ENCODE measurements at regions not wholly inside any gene's neighbourhood (a gene's known extent, or its start where the extent isn't known, plus 50 kb on each side); places are given as distances from the start of the nearest gene placed in this dataset.

DNA sequence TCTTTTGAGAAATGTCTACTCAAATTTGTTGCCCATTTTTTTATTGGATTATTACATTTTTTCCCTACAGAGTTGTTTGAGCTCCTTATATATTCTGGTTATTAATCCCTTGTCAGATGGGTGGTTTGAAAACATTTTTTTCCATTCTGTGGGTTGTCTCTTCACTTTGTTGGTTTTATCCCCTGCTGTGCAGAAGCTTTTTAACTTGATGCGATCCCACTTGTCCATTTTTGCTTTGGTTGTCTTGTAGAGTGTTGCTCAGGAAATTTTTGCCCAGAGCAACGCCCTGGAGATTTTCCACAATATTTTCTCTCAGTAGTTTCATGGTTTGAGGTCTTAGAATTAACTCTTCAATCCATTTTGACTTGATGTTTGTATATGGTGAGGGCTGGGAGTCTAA lies 592.8 kb upstream of the GOT2 start:
- Histone ChIP-seq H3K4me3 (ENCODE audit: low read length) (no peak overlapping the region), H3K27me3 (ENCODE audit: control insufficient read depth, insufficient read depth, low read length) (no peaks in the 10 kb centered on the region), H3K9ac (ENCODE audit: low read length) (no peak overlapping the region), H3K36me3 (ENCODE audit: control insufficient read depth, insufficient read depth, low read length) (no peaks in the 10 kb centered on the region), H3K4me1 (ENCODE audit: control insufficient read depth, insufficient read depth, low read length) (no peaks in the 10 kb centered on the region), H3K27ac (ENCODE audit: low read depth, low read length) (no peak overlapping the region)

DNA sequence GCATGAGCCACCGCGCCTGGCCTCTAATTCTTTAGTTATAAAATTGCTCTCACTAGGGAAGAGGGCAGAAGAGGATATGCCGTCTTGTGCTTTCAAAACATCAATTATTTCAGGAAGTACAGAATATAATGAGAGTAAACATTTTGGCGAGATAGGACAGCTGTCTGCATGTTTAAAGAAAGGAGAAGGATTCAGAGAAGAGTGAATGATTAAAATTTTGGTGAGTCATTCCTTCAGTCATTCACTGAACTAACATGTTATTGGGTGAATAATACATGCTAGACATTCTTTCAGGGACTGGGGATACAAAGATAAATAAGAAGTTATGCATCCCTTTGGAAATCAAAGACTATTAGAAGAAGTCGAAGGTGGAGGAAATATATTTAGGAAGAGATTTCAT lies 590.3 kb upstream of the GOT2 start:
- Histone ChIP-seq H3K27ac (ENCODE audit: low read depth, low read length) (no peak overlapping the region), H3K27me3 (ENCODE audit: control insufficient read depth, insufficient read depth, low read length) (no peaks in the 10 kb centered on the region), H3K36me3 (ENCODE audit: control insufficient read depth, insufficient read depth, low read length) (no peaks in the 10 kb centered on the region), H3K9ac (ENCODE audit: low read length) (no peak overlapping the region), H3K4me1 (ENCODE audit: control insufficient read depth, insufficient read depth, low read length) (no peaks in the 10 kb centered on the region), H3K4me3 (ENCODE audit: low read length) (no peak overlapping the region)

DNA sequence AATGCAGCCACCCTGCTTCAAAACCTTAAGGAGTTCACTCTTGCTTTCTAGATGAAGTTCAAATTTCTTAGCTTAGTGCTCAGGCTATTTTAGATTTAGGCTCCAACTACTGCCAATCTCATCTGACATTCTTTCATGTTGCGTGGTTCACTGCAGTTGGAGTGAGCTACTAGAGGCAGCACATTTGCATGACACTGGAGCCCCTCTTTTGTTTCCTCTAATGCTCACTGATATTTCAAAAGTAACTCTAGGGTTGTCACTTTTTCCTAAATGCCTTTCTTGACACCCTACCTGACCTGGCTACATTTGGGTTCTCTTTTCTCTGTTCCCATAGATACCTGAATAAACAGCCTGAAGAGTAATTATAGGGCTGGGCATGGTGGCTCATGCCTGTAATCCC lies 586.5 kb upstream of the GOT2 start:
- H3K27ac ChIP-seq (ENCODE audit: low read depth, low read length): no peak overlapping the region
- no peaks in the 10 kb centered on the region for H3K4me1 ChIP-seq (ENCODE audit: control insufficient read depth, insufficient read depth, low read length)
- H3K9ac ChIP-seq (ENCODE audit: low read length): no peak overlapping the region
- H3K36me3 ChIP-seq (ENCODE audit: control insufficient read depth, insufficient read depth, low read length): no peaks in the 10 kb centered on the region
- H3K27me3 ChIP-seq (ENCODE audit: control insufficient read depth, insufficient read depth, low read length): no peaks in the 10 kb centered on the region
- H3K4me3 ChIP-seq (ENCODE audit: low read length): no peak overlapping the region

DNA sequence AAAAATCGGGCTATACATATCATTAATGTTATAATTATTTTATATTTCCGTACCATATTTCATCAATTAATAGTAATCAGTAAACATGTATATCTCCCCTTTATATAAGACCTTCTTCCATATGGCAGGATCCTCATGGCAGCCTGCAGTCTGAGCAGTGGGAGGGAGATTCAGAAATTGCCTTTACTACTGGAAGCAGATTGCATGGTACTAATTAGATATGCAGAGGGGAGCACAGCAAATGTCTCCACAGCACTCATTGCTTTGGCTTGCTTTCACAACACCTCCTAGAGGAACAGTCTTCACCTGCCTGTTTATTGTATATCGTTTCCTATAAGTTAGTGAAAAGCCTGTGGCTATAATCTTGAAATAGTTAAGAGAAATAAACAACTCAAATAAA lies 585.8 kb upstream of the GOT2 start:
- H3K36me3 ChIP-seq (ENCODE audit: control insufficient read depth, insufficient read depth, low read length): no peaks in the 10 kb centered on the region
- no peaks in the 10 kb centered on the region for H3K4me1 ChIP-seq (ENCODE audit: control insufficient read depth, insufficient read depth, low read length)
- no peaks in the 10 kb centered on the region for H3K27me3 ChIP-seq (ENCODE audit: control insufficient read depth, insufficient read depth, low read length)
- H3K27ac ChIP-seq (ENCODE audit: low read depth, low read length): no peak overlapping the region
- H3K4me3 ChIP-seq (ENCODE audit: low read length): no peak overlapping the region
- H3K9ac ChIP-seq (ENCODE audit: low read length): no peak overlapping the region

DNA sequence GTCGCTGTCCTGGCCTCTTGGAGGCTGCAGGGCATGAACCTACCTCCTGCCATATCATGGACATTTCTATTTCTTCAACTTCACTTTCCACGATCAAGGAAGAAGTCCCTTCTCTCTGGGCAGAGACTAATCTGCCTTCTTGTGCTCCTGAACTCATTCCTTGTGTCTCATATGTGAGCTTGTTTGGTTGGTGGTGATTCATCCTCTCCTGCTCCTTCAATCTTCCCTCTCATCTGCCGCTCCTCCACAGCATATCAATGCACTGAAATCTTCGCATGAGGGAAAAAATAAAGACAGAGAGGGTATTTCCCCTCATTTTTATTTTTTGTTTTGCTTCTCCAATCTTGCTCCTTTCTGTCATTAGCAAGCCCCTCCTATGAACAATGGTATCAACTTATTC lies 571.7 kb upstream of the GOT2 start:
- Histone ChIP-seq H3K36me3 (ENCODE audit: control insufficient read depth, insufficient read depth, low read length) (no peaks in the 10 kb centered on the region), H3K4me1 (ENCODE audit: control insufficient read depth, insufficient read depth, low read length) (no peaks in the 10 kb centered on the region), H3K9ac (ENCODE audit: low read length) (no peak overlapping the region), H3K27ac (ENCODE audit: low read depth, low read length) (no peak overlapping the region), H3K27me3 (ENCODE audit: control insufficient read depth, insufficient read depth, low read length) (no peaks in the 10 kb centered on the region), H3K4me3 (ENCODE audit: low read length) (no peak overlapping the region)

DNA sequence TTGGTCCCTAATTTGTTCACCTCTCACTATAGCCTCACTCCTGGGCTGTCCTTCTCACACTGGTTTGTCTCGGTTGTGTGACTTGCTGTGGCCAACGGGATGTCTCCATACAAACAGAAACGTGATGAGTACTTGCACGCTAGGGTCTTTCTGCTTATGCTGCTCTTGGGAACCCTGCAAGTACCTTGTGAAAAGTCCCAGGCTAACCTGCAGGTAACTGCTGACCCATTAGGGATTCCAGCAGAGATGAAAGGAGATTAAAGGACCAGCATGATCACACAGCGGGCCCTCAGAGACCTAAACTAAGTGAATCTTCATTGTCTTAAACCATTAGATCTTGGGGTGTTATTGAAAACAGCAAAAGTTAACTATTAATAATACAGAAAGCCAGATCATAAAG lies 562.8 kb upstream of the GOT2 start:
- no peaks in the 10 kb centered on the region for H3K27me3 ChIP-seq (ENCODE audit: control insufficient read depth, insufficient read depth, low read length)
- no peak overlapping the region for H3K27ac ChIP-seq (ENCODE audit: low read depth, low read length)
- H3K36me3 ChIP-seq (ENCODE audit: control insufficient read depth, insufficient read depth, low read length): no peaks in the 10 kb centered on the region
- H3K4me1 ChIP-seq (ENCODE audit: control insufficient read depth, insufficient read depth, low read length): no peaks in the 10 kb centered on the region
- no peak overlapping the region for H3K9ac ChIP-seq (ENCODE audit: low read length)
- H3K4me3 ChIP-seq (ENCODE audit: low read length): no peak overlapping the region

DNA sequence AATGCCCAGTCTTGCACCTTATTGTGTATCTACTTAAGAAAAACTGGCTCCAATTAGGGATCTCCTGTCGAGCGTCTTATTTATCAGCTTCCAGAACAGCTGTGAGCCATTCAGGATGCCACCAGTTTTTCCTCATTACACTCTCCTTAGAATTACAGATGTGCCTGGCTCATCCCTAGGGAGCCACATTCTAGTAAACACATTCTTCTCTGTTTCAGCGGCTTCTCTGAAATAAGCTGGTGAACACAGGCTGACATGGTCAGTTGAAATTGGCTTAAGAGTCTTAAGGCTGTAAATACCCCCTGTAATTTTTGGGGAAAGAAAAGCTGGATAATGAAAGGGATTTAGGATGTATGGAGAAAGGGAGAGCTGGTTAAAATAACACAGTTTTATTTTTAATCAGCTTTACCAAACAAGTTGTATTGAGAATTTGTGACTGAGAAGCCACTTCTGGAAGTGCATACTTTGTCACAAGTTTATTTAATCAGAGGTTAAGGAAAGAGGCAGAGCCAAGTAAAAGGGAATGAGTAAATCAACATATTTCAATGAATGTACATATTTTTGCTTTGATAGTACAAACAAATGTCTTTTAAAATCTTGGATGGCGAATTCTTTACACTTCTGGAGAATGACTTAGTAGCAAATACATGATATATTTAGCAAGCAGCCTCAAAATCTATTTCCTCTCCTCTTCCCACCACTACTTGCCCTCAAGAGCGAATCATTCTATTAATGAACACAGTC lies 562.0 kb upstream of the GOT2 start:
- no peak overlapping the region for H3K4me3 ChIP-seq (ENCODE audit: low read length)
- no peaks in the 10 kb centered on the region for H3K4me1 ChIP-seq (ENCODE audit: control insufficient read depth, insufficient read depth, low read length)
- H3K27me3 ChIP-seq (ENCODE audit: control insufficient read depth, insufficient read depth, low read length): no peaks in the 10 kb centered on the region
- no peak overlapping the region for H3K27ac ChIP-seq (ENCODE audit: low read depth, low read length)
- no peaks in the 10 kb centered on the region for H3K36me3 ChIP-seq (ENCODE audit: control insufficient read depth, insufficient read depth, low read length)
- no peak overlapping the region for H3K9ac ChIP-seq (ENCODE audit: low read length)

DNA sequence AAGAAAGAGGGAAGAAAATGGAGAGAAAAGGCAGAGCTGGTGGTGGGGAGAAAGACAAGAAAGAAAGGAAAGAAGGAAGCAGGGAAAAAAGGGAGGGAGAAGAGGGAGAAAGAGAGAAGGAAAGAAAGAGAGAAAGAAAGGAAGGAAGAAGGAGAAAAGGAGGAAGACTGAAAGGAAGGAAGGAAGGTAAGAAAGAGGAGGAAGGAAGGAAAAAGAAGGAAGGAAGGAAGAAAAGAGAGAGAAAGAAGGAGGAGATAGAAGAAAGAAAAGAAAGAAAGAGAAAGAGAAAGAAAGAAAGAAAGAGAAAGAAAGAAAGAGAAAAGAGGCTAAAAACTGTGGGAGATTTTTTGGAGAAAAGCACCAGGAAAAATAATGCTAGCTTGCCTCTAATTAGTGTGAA lies 561.4 kb upstream of the GOT2 start:
- Histone ChIP-seq H3K4me1 (ENCODE audit: control insufficient read depth, insufficient read depth, low read length) (no peaks in the 10 kb centered on the region), H3K9ac (ENCODE audit: low read length) (no peak overlapping the region), H3K27ac (ENCODE audit: low read depth, low read length) (no peak overlapping the region), H3K27me3 (ENCODE audit: control insufficient read depth, insufficient read depth, low read length) (no peaks in the 10 kb centered on the region), H3K4me3 (ENCODE audit: low read length) (no peak overlapping the region), H3K36me3 (ENCODE audit: control insufficient read depth, insufficient read depth, low read length) (no peaks in the 10 kb centered on the region)

DNA sequence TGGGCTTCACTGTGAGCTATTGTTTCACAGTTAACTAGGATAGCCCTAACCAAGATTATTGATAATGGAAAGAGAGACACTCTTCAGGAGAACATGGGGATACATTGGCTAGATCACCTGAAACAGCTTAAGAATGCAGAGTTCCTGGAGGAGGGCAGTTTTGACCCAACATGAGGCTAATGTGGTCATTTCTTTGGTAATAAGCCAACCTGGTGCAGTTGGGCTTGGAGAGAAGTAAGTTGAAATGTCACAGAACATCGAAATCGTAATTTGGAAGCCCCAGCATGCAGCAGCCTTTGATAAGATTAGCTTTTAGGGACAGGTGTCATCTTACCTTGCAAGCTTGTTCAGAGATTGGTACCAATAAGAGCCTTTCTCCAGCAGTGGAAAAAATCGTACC lies 556.6 kb upstream of the GOT2 start:
- Histone ChIP-seq H3K27ac (ENCODE audit: low read depth, low read length) (no peak overlapping the region), H3K9ac (ENCODE audit: low read length) (no peak overlapping the region), H3K4me3 (ENCODE audit: low read length) (no peak overlapping the region), H3K4me1 (ENCODE audit: control insufficient read depth, insufficient read depth, low read length) (no peaks in the 10 kb centered on the region), H3K36me3 (ENCODE audit: control insufficient read depth, insufficient read depth, low read length) (no peaks in the 10 kb centered on the region), H3K27me3 (ENCODE audit: control insufficient read depth, insufficient read depth, low read length) (no peaks in the 10 kb centered on the region)

DNA sequence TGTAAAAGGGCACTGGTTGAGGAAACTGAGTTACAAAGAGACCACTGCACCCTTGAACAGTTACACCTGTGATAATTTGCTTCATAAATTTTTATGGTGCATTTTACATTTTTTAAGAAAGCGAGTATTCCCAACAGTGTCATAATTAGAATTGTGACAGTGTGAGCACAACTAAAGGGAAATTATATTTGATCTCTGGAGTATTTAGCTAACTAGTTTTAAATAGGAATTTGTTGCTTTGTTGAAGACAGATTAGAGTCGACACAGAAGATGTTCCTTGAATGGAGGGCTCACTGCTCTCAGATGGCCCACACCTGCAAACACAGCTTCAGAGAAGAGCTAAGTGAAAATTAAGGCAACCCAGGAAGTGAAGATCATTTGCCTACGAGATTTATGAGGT lies 555.0 kb upstream of the GOT2 start:
- no peaks in the 10 kb centered on the region for H3K27me3 ChIP-seq (ENCODE audit: control insufficient read depth, insufficient read depth, low read length)
- no peaks in the 10 kb centered on the region for H3K4me1 ChIP-seq (ENCODE audit: control insufficient read depth, insufficient read depth, low read length)

DNA sequence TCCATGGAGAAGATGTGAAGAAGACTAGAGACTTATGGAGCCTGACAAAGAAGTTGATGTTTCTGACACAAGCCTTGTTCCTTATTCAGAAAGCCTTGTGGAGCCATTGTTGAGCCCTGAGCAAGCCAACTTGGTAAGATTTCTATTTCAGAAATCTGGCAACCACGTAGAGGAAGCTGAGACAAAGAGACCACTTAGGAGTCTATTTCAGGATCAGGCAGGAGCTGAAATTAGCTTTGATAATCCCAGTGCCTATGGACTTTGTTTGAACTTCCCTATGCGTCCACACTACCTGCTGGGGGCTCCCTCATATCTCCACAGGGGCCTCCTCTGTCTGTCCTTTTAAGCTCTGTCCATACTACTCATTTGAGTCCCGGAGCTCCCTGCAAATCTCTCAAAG lies 540.0 kb upstream of the GOT2 start:
- no peak overlapping the region for H3K9ac ChIP-seq (ENCODE audit: low read length)
- no peak overlapping the region for H3K27ac ChIP-seq (ENCODE audit: low read depth, low read length)
- no peaks in the 10 kb centered on the region for H3K4me1 ChIP-seq (ENCODE audit: control insufficient read depth, insufficient read depth, low read length)
- no peaks in the 10 kb centered on the region for H3K36me3 ChIP-seq (ENCODE audit: control insufficient read depth, insufficient read depth, low read length)
- H3K4me3 ChIP-seq (ENCODE audit: low read length): no peak overlapping the region
- H3K27me3 ChIP-seq (ENCODE audit: control insufficient read depth, insufficient read depth, low read length): no peaks in the 10 kb centered on the region

More for the DNA sequence above, 555.0 kb upstream of the GOT2 start:
- Histone ChIP-seq H3K27ac (ENCODE audit: low read depth, low read length) (no peak overlapping the region), H3K4me3 (ENCODE audit: low read length) (no peak overlapping the region), H3K36me3 (ENCODE audit: control insufficient read depth, insufficient read depth, low read length) (no peaks in the 10 kb centered on the region), H3K9ac (ENCODE audit: low read length) (no peak overlapping the region)

DNA sequence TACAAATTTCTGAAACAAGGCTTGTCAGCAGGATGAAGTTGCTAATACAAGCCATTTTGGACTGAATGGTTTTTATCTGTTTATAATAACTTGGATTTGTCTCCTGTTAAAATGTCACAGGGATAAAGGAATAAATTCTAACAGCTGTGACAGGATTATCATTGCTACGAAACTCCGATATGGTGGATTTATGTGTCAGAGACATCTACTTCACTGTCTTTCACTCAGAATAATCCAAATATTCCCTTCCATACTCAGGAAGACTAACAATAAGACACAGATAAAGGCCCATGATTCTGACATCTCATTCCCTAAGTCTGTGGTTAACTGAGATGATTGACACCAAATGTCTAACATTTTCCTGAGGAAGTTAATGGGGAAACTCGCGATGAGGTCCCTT lies 529.8 kb upstream of the GOT2 start:
- Histone ChIP-seq H3K4me1 (ENCODE audit: control insufficient read depth, insufficient read depth, low read length) (no peaks in the 10 kb centered on the region), H3K9ac (ENCODE audit: low read length) (no peak overlapping the region), H3K27ac (ENCODE audit: low read depth, low read length) (no peak overlapping the region), H3K27me3 (ENCODE audit: control insufficient read depth, insufficient read depth, low read length) (no peaks in the 10 kb centered on the region), H3K36me3 (ENCODE audit: control insufficient read depth, insufficient read depth, low read length) (no peaks in the 10 kb centered on the region), H3K4me3 (ENCODE audit: low read length) (no peak overlapping the region)

DNA sequence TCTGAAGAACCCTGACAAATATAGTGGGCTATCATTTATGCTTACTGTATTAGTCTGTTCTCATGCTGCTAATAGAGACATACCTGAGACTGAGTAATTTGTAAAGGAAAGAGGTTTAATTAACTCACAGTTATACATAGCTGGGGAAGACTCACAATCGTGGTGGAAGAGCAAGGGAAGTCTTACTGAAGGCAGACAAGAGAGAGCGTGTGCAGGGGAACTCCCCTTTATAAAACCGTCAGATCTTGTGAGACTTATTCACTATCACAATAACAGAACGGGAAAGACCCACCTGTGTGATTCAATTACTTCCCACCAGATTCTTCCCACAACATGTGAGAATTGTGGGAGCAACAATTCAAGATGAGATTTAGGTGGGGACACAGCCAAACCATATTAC lies 526.8 kb upstream of the GOT2 start:
- H3K4me1 ChIP-seq (ENCODE audit: control insufficient read depth, insufficient read depth, low read length): no peaks in the 10 kb centered on the region
- no peak overlapping the region for H3K4me3 ChIP-seq (ENCODE audit: low read length)
- H3K27me3 ChIP-seq (ENCODE audit: control insufficient read depth, insufficient read depth, low read length): no peaks in the 10 kb centered on the region
- no peak overlapping the region for H3K27ac ChIP-seq (ENCODE audit: low read depth, low read length)
- no peak overlapping the region for H3K9ac ChIP-seq (ENCODE audit: low read length)
- H3K36me3 ChIP-seq (ENCODE audit: control insufficient read depth, insufficient read depth, low read length): no peaks in the 10 kb centered on the region

All from rectal smooth muscle tissue (tissue), 1 donor.